Thoracic aorta (tissue), 2 donors: ENCODE measurements at regions not wholly inside any gene's neighbourhood (a gene's known extent, or its start where the extent isn't known, plus 50 kb on each side); places are given as distances from the start of the nearest gene placed in this dataset.
"Not testable (repeated sequence)": the region's sequence is repeated elsewhere in the genome, so short reads cannot be mapped to it uniquely, and the experiment has no call there.

Source experiments
- ATAC-seq: fragments of 150-250 bp; one replicate; pipeline ENCODE4 v1.8.0; 2017; ENCODE audit warnings: low read depth; ENCODE audit not compliant: insufficient number of reproducible peaks, low FRiP score
- DNase-seq: peaks from one replicate; pipeline ENCODE4 v3.0.0-alpha.2; 2020; ENCODE audit warnings: low spot score
- H3K27ac ChIP-seq, 2 donors: fragments of 200-600 bp; sonication (generic); 1 replicate in 1 of 2; 2 replicates in 1 of 2; pipeline ENCODE4 v1.5.1; 2016; ENCODE audit warnings: mild to moderate bottlenecking in 2 of 2, moderate library complexity in 2 of 2
- H3K27me3 ChIP-seq: fragments of 200-600 bp; sonication (generic); replicated peaks from 2 replicates; pipeline ENCODE4 v1.6.0; 2016; ENCODE audit warnings: mild to moderate bottlenecking; ENCODE audit not compliant: insufficient read depth
- H3K36me3 ChIP-seq: fragments of 200-600 bp; sonication (generic); one replicate; pipeline ENCODE4 v1.5.1; 2016
- H3K4me1 ChIP-seq, 2 donors: fragments of 200-600 bp; sonication (generic); 1 replicate in 1 of 2; 2 replicates in 1 of 2; pipeline versions ENCODE4 v1.5.1 to v1.6.0; 2016; ENCODE audit warnings: low read depth in 2 of 2, mild to moderate bottlenecking in 1 of 2; ENCODE audit not compliant: control insufficient read depth in 1 of 2
- H3K4me3 ChIP-seq: fragments of 200-600 bp; sonication (generic); 2 replicates; pipeline ENCODE4 v1.5.1; 2016; ENCODE audit warnings: mild to moderate bottlenecking
- H3K9me3 ChIP-seq: fragments of 200-600 bp; sonication (generic); 2 replicates; pipeline ENCODE4 v1.5.1; 2016
- CTCF ChIP-seq: fragments of 200-600 bp; sonication (generic); IDR thresholded peaks from one replicate; pipeline ENCODE4 v1.5.1; 2019; ENCODE audit warnings: antibody characterized with exemption

GRCh38 chr9:74095925-74096324 is 401.2 kb upstream of the RORB start:
- Histone ChIP-seq H3K4me3 (no peak overlapping the region), H3K9me3 (no peaks in the 10 kb centered on the region), H3K27me3 (no peaks in the 10 kb centered on the region), H3K36me3 (no peaks in the 10 kb centered on the region), H3K4me1 (no peaks in the 10 kb centered on the region), H3K27ac (no peak overlapping the region)
- DNase-seq (no peak), ATAC-seq (no peak)
- no peak for TF ChIP-seq CTCF

- H3K4me3 ChIP-seq, result no peak overlapping the region
- TF ChIP-seq CTCF, result no peak
- no peak overlapping the region for H3K27ac ChIP-seq
- no peaks in the 10 kb centered on the region for H3K9me3 ChIP-seq
- DNase-seq (no peak), ATAC-seq (no peak)
- H3K36me3 ChIP-seq, result no peaks in the 10 kb centered on the region
- no peaks in the 10 kb centered on the region for H3K4me1 ChIP-seq
- no peaks in the 10 kb centered on the region for H3K27me3 ChIP-seq
Measured at GRCh38 chr9:74096420-74096819, 400.7 kb upstream of the RORB start.

- Histone ChIP-seq H3K27ac (no peak overlapping the region), H3K27me3 (no peaks in the 10 kb centered on the region), H3K36me3 (no peaks in the 10 kb centered on the region), H3K9me3 (no peaks in the 10 kb centered on the region), H3K4me3 (no peak overlapping the region), H3K4me1 (no peaks in the 10 kb centered on the region)
- ATAC-seq (no peak), DNase-seq (no peak)
- TF ChIP-seq CTCF, result no peak
Measured at GRCh38 chr9:74100042-74100441, 397.1 kb upstream of the RORB start.

- H3K4me3 ChIP-seq, H3K27ac ChIP-seq, H3K9me3 ChIP-seq, H3K27me3 ChIP-seq, DNase-seq, H3K36me3 ChIP-seq, ATAC-seq, H3K4me1 ChIP-seq: not testable (repeated sequence)
Measured at GRCh38 chr9:74102148-74102547, 395.0 kb upstream of the RORB start.

GRCh38 chr9:74102702-74103101 is 394.4 kb upstream of the RORB start:
- no peak for TF ChIP-seq CTCF
- no peak for DNase-seq
- H3K27me3 ChIP-seq, result no peaks in the 10 kb centered on the region

GRCh38 chr9:74107692-74108091 is 389.4 kb upstream of the RORB start:
- Histone ChIP-seq H3K9me3 (no peaks in the 10 kb centered on the region), H3K36me3 (no peaks in the 10 kb centered on the region), H3K27me3 (no peaks in the 10 kb centered on the region), H3K4me3 (no peak overlapping the region), H3K4me1 (no peaks in the 10 kb centered on the region), H3K27ac (no peak overlapping the region)
- DNase-seq (no peak), ATAC-seq (no peak)
- no peak for TF ChIP-seq CTCF

More at GRCh38 chr9:74102702-74103101, 394.4 kb upstream of the RORB start:
- H3K4me3 ChIP-seq, result no peak overlapping the region
- H3K4me1 ChIP-seq, result no peaks in the 10 kb centered on the region
- no peak overlapping the region for H3K27ac ChIP-seq
- H3K9me3 ChIP-seq, result no peaks in the 10 kb centered on the region
- no peaks in the 10 kb centered on the region for H3K36me3 ChIP-seq
- no peak for ATAC-seq
